ENCODE measurements at regions not wholly inside any gene's neighbourhood (a gene's known extent, or its start where the extent isn't known, plus 50 kb on each side); places are given as distances from the start of the nearest gene placed in this dataset.
"Not testable (repeated sequence)": the region's sequence is repeated elsewhere in the genome, so short reads cannot be mapped to it uniquely, and the experiment has no call there.

- H3K27ac ChIP-seq (ENCODE audit: low read depth, low read length); H3K4me3 ChIP-seq (ENCODE audit: low read depth, low read length); H3K9me3 ChIP-seq (ENCODE audit: control insufficient read depth, insufficient read depth, low read depth, low read length); H3K27me3 ChIP-seq (ENCODE audit: control insufficient read depth, insufficient read depth, low read length); H3K9ac ChIP-seq (ENCODE audit: low read length): not testable (repeated sequence)
- Histone ChIP-seq H3K4me1 (ENCODE audit: control insufficient read depth, insufficient read depth, low read length) (peaks cover 30% of the 10 kb centered on the region), H3K36me3 (ENCODE audit: control insufficient read depth, insufficient read depth, low read length) (peaks cover 44% of the 10 kb centered on the region)
Observed at GRCh38 chr16:21508661-21509436, 90.5 kb upstream of the METTL9 start.

GRCh38 chr16:21509437-21510086, 89.8 kb upstream of the METTL9 start:
- H3K9ac ChIP-seq (ENCODE audit: low read length); H3K27me3 ChIP-seq (ENCODE audit: control insufficient read depth, insufficient read depth, low read length); H3K9me3 ChIP-seq (ENCODE audit: control insufficient read depth, insufficient read depth, low read depth, low read length); H3K27ac ChIP-seq (ENCODE audit: low read depth, low read length); H3K4me3 ChIP-seq (ENCODE audit: low read depth, low read length): not testable (repeated sequence)
- H3K36me3 ChIP-seq (ENCODE audit: control insufficient read depth, insufficient read depth, low read length) = peaks cover 48% of the 10 kb centered on the region
- peaks cover 34% of the 10 kb centered on the region for H3K4me1 ChIP-seq (ENCODE audit: control insufficient read depth, insufficient read depth, low read length)

GRCh38 chr16:21510869-21511255, 88.5 kb upstream of the METTL9 start:
- not testable (repeated sequence) for H3K9ac ChIP-seq (ENCODE audit: low read length); H3K27ac ChIP-seq (ENCODE audit: low read depth, low read length); H3K4me3 ChIP-seq (ENCODE audit: low read depth, low read length); H3K27me3 ChIP-seq (ENCODE audit: control insufficient read depth, insufficient read depth, low read length); H3K9me3 ChIP-seq (ENCODE audit: control insufficient read depth, insufficient read depth, low read depth, low read length)
- peaks cover 41% of the 10 kb centered on the region for H3K4me1 ChIP-seq (ENCODE audit: control insufficient read depth, insufficient read depth, low read length)
- peaks cover 52% of the 10 kb centered on the region for H3K36me3 ChIP-seq (ENCODE audit: control insufficient read depth, insufficient read depth, low read length)

- H3K9ac ChIP-seq (ENCODE audit: low read length); H3K27me3 ChIP-seq (ENCODE audit: control insufficient read depth, insufficient read depth, low read length); H3K27ac ChIP-seq (ENCODE audit: low read depth, low read length); H3K4me3 ChIP-seq (ENCODE audit: low read depth, low read length); H3K9me3 ChIP-seq (ENCODE audit: control insufficient read depth, insufficient read depth, low read depth, low read length): not testable (repeated sequence)
- Histone ChIP-seq H3K36me3 (ENCODE audit: control insufficient read depth, insufficient read depth, low read length) (peaks cover 55% of the 10 kb centered on the region), H3K4me1 (ENCODE audit: control insufficient read depth, insufficient read depth, low read length) (peaks cover 45% of the 10 kb centered on the region)
Observed at GRCh38 chr16:21511315-21512210, 87.8 kb upstream of the METTL9 start.

GRCh38 chr16:21512280-21513192, 86.8 kb upstream of the METTL9 start:
- H3K36me3 ChIP-seq (ENCODE audit: control insufficient read depth, insufficient read depth, low read length) = peaks cover 52% of the 10 kb centered on the region
- not testable (repeated sequence) for H3K27ac ChIP-seq (ENCODE audit: low read depth, low read length)

GRCh38 chr16:21513337-21513741, 86.0 kb upstream of the METTL9 start:
- Histone ChIP-seq H3K4me1 (ENCODE audit: control insufficient read depth, insufficient read depth, low read length) (peaks cover 49% of the 10 kb centered on the region), H3K36me3 (ENCODE audit: control insufficient read depth, insufficient read depth, low read length) (peaks cover 50% of the 10 kb centered on the region)
- H3K27me3 ChIP-seq (ENCODE audit: control insufficient read depth, insufficient read depth, low read length); H3K4me3 ChIP-seq (ENCODE audit: low read depth, low read length); H3K9me3 ChIP-seq (ENCODE audit: control insufficient read depth, insufficient read depth, low read depth, low read length); H3K9ac ChIP-seq (ENCODE audit: low read length); H3K27ac ChIP-seq (ENCODE audit: low read depth, low read length): not testable (repeated sequence)

More at GRCh38 chr16:21512280-21513192, 86.8 kb upstream of the METTL9 start:
- H3K27me3 ChIP-seq (ENCODE audit: control insufficient read depth, insufficient read depth, low read length); H3K9ac ChIP-seq (ENCODE audit: low read length); H3K9me3 ChIP-seq (ENCODE audit: control insufficient read depth, insufficient read depth, low read depth, low read length); H3K4me3 ChIP-seq (ENCODE audit: low read depth, low read length): not testable (repeated sequence)
- peaks cover 45% of the 10 kb centered on the region for H3K4me1 ChIP-seq (ENCODE audit: control insufficient read depth, insufficient read depth, low read length)

GRCh38 chr16:21513812-21514473, 85.4 kb upstream of the METTL9 start:
- Histone ChIP-seq H3K36me3 (ENCODE audit: control insufficient read depth, insufficient read depth, low read length) (peaks cover 44% of the 10 kb centered on the region), H3K4me1 (ENCODE audit: control insufficient read depth, insufficient read depth, low read length) (peaks cover 46% of the 10 kb centered on the region)
- not testable (repeated sequence) for H3K9ac ChIP-seq (ENCODE audit: low read length); H3K4me3 ChIP-seq (ENCODE audit: low read depth, low read length); H3K27ac ChIP-seq (ENCODE audit: low read depth, low read length); H3K9me3 ChIP-seq (ENCODE audit: control insufficient read depth, insufficient read depth, low read depth, low read length); H3K27me3 ChIP-seq (ENCODE audit: control insufficient read depth, insufficient read depth, low read length)

- H3K36me3 ChIP-seq (ENCODE audit: control insufficient read depth, insufficient read depth, low read length) = peaks cover 41% of the 10 kb centered on the region
- H3K4me3 ChIP-seq (ENCODE audit: low read depth, low read length); H3K27ac ChIP-seq (ENCODE audit: low read depth, low read length); H3K9ac ChIP-seq (ENCODE audit: low read length); H3K9me3 ChIP-seq (ENCODE audit: control insufficient read depth, insufficient read depth, low read depth, low read length); H3K27me3 ChIP-seq (ENCODE audit: control insufficient read depth, insufficient read depth, low read length): not testable (repeated sequence)
- peaks cover 43% of the 10 kb centered on the region for H3K4me1 ChIP-seq (ENCODE audit: control insufficient read depth, insufficient read depth, low read length)
Observed at GRCh38 chr16:21514474-21514840, 84.9 kb upstream of the METTL9 start.

- not testable (repeated sequence) for H3K27me3 ChIP-seq (ENCODE audit: control insufficient read depth, insufficient read depth, low read length); H3K9me3 ChIP-seq (ENCODE audit: control insufficient read depth, insufficient read depth, low read depth, low read length); H3K4me3 ChIP-seq (ENCODE audit: low read depth, low read length); H3K27ac ChIP-seq (ENCODE audit: low read depth, low read length); H3K9ac ChIP-seq (ENCODE audit: low read length)
- H3K36me3 ChIP-seq (ENCODE audit: control insufficient read depth, insufficient read depth, low read length) = peaks cover 30% of the 10 kb centered on the region
- peaks cover 35% of the 10 kb centered on the region for H3K4me1 ChIP-seq (ENCODE audit: control insufficient read depth, insufficient read depth, low read length)
Observed at GRCh38 chr16:21516705-21517040, 82.7 kb upstream of the METTL9 start.

- H3K4me3 ChIP-seq (ENCODE audit: low read depth, low read length) = peak overlapping the region; percentile 24; the same call in 1 of the 2 replicates
- not testable (repeated sequence) for H3K27ac ChIP-seq (ENCODE audit: low read depth, low read length); H3K9ac ChIP-seq (ENCODE audit: low read length); H3K27me3 ChIP-seq (ENCODE audit: control insufficient read depth, insufficient read depth, low read length); H3K9me3 ChIP-seq (ENCODE audit: control insufficient read depth, insufficient read depth, low read depth, low read length)
- H3K36me3 ChIP-seq (ENCODE audit: control insufficient read depth, insufficient read depth, low read length) = peaks cover 24% of the 10 kb centered on the region
- peaks cover 33% of the 10 kb centered on the region for H3K4me1 ChIP-seq (ENCODE audit: control insufficient read depth, insufficient read depth, low read length)
Observed at GRCh38 chr16:21517263-21517662, 82.1 kb upstream of the METTL9 start.

Data from HUES6 (cell line).